ENCODE measurements at regions not wholly inside any gene's neighbourhood (a gene's known extent, or its start where the extent isn't known, plus 50 kb on each side); places are given as distances from the start of the nearest gene placed in this dataset.

GRCh38 chr20:12512755-12513154 lies 496.0 kb upstream of the SPTLC3 start:
- H3K27ac ChIP-seq, result no peak overlapping the region
- H3K27me3 ChIP-seq, result no peaks in the 10 kb centered on the region
- no peaks in the 10 kb centered on the region for H4K20me1 ChIP-seq (ENCODE audit: insufficient read depth, poor library complexity, severe bottlenecking)
- H3K9me3 ChIP-seq (ENCODE audit: low read depth), result no peaks in the 10 kb centered on the region
- no peak overlapping the region for H3K4me2 ChIP-seq
- no peak for TF ChIP-seq EZH2phosphoT487 (IDR thresholded peaks at IDR 0.05; ENCODE audit: low read depth, severe bottlenecking, unreplicated experiment)
- TF ChIP-seq EZH2 (IDR thresholded peaks at IDR 0.05; ENCODE audit: borderline replicate concordance), result no peak
- no peak for TF ChIP-seq CTCF (IDR thresholded peaks at IDR 0.05; ENCODE audit: poor library complexity)
- 79% methylated on average over 1 of the region's 1 CpG for WGBS (ENCODE audit: low lambda C conversion rate, missing lambda C conversion rate)
- H3K4me3 ChIP-seq, result no peak overlapping the region
- no peaks in the 10 kb centered on the region for H3K4me1 ChIP-seq (ENCODE audit: insufficient read depth)
- no peaks in the 10 kb centered on the region for H3K9me2 ChIP-seq (replicated peaks; ENCODE audit: insufficient read depth)
- H3K79me2 ChIP-seq, result no peaks in the 10 kb centered on the region
- DNase-seq (ENCODE audit: low spot score), result no peak
- no peaks in the 10 kb centered on the region for H3K36me3 ChIP-seq (replicated peaks; ENCODE audit: insufficient read depth, low read depth)
- no peak overlapping the region for H2AFZ ChIP-seq

- Histone ChIP-seq H3K4me3 (no peak overlapping the region), H3K79me2 (no peaks in the 10 kb centered on the region), H3K27ac (no peak overlapping the region), H3K9me3 (ENCODE audit: low read depth) (no peaks in the 10 kb centered on the region), H2AFZ (no peak overlapping the region), H3K4me2 (no peak overlapping the region), H3K4me1 (ENCODE audit: insufficient read depth) (no peaks in the 10 kb centered on the region), H4K20me1 (ENCODE audit: insufficient read depth, poor library complexity, severe bottlenecking) (no peaks in the 10 kb centered on the region), H3K36me3 (replicated peaks; ENCODE audit: insufficient read depth, low read depth) (no peaks in the 10 kb centered on the region), H3K27me3 (no peaks in the 10 kb centered on the region), H3K9me2 (replicated peaks; ENCODE audit: insufficient read depth) (no peaks in the 10 kb centered on the region)
- TF ChIP-seq EZH2 (IDR thresholded peaks at IDR 0.05; ENCODE audit: borderline replicate concordance), result no peak
- TF ChIP-seq CTCF (IDR thresholded peaks at IDR 0.05; ENCODE audit: poor library complexity), result no peak
- no peak for TF ChIP-seq EZH2phosphoT487 (IDR thresholded peaks at IDR 0.05; ENCODE audit: low read depth, severe bottlenecking, unreplicated experiment)
- WGBS (ENCODE audit: low lambda C conversion rate, missing lambda C conversion rate), result 97% methylated on average over 3 of the region's 3 CpGs
- DNase-seq (ENCODE audit: low spot score), result no peak
Observed at GRCh38 chr20:12528104-12528503, 480.7 kb upstream of the SPTLC3 start.

GRCh38 chr20:12528591-12529041 lies 480.2 kb upstream of the SPTLC3 start:
- 57% methylated on average over 3 of the region's 3 CpGs for WGBS (ENCODE audit: low lambda C conversion rate, missing lambda C conversion rate)

More at GRCh38 chr20:12528591-12529041, 480.2 kb upstream of the SPTLC3 start:
- no peak for DNase-seq (ENCODE audit: low spot score)
- no peak overlapping the region for H3K4me2 ChIP-seq
- no peaks in the 10 kb centered on the region for H3K9me3 ChIP-seq (ENCODE audit: low read depth)
- H3K27me3 ChIP-seq, result no peaks in the 10 kb centered on the region
- no peaks in the 10 kb centered on the region for H3K4me1 ChIP-seq (ENCODE audit: insufficient read depth)
- H3K9me2 ChIP-seq (replicated peaks; ENCODE audit: insufficient read depth), result no peaks in the 10 kb centered on the region
- no peaks in the 10 kb centered on the region for H3K36me3 ChIP-seq (replicated peaks; ENCODE audit: insufficient read depth, low read depth)
- TF ChIP-seq EZH2 (IDR thresholded peaks at IDR 0.05; ENCODE audit: borderline replicate concordance) (no peak), EZH2phosphoT487 (IDR thresholded peaks at IDR 0.05; ENCODE audit: low read depth, severe bottlenecking, unreplicated experiment) (no peak), CTCF (IDR thresholded peaks at IDR 0.05; ENCODE audit: poor library complexity) (no peak)
- H4K20me1 ChIP-seq (ENCODE audit: insufficient read depth, poor library complexity, severe bottlenecking), result no peaks in the 10 kb centered on the region
- no peak overlapping the region for H2AFZ ChIP-seq
- no peak overlapping the region for H3K27ac ChIP-seq
- H3K4me3 ChIP-seq, result no peak overlapping the region
- H3K79me2 ChIP-seq, result no peaks in the 10 kb centered on the region

All from hepatocyte (in vitro differentiated cells).